ENCODE measurements at regions not wholly inside any gene's neighbourhood (a gene's known extent, or its start where the extent isn't known, plus 50 kb on each side); places are given as distances from the start of the nearest gene placed in this dataset.

- no peak for TF ChIP-seq NFIC (IDR thresholded peaks at IDR 0.05)
- no peak for TF ChIP-seq CREB1 (IDR thresholded peaks at IDR 0.05; ENCODE audit: low read depth)
- no peak for TF ChIP-seq MAX (IDR thresholded peaks at IDR 0.05)
Observed at GRCh38 chr18:45342166-45342565, 273.1 kb upstream of the SLC14A2 start.
